Loucy (cell line): ENCODE measurements at regions not wholly inside any gene's neighbourhood (a gene's known extent, or its start where the extent isn't known, plus 50 kb on each side); places are given as distances from the start of the nearest gene placed in this dataset.
A peak's percentile ranks its signal among the peaks of the same experiment; 100 is the strongest.

Source experiments
- H2AFZ ChIP-seq: fragments of 200-600 bp; sonication (generic); 2 replicates; pipeline ENCODE4 v1.6.0; 2016; ENCODE audit warnings: antibody characterized with exemption, mild to moderate bottlenecking, low read length, moderate library complexity
- H3F3A ChIP-seq: fragments of 200-600 bp; 2 replicates; pipeline ENCODE4 v1.6.0; 2016; ENCODE audit warnings: antibody characterized with exemption, low read depth, mild to moderate bottlenecking
- H3K27me3 ChIP-seq: fragments of 200-600 bp; sonication (generic); 2 replicates; pipeline ENCODE4 v1.6.1; 2014; ENCODE audit warnings: low read length, mild to moderate bottlenecking; ENCODE audit not compliant: insufficient read depth, poor library complexity, severe bottlenecking
- H3K36me3 ChIP-seq: fragments of 200-600 bp; sonication (generic); 2 replicates; pipeline ENCODE4 v1.6.1; 2016; ENCODE audit warnings: low read length; ENCODE audit not compliant: insufficient read depth
- H3K4me1 ChIP-seq: fragments of 200-600 bp; sonication (generic); 2 replicates; pipeline ENCODE4 v1.5.1; 2014; ENCODE audit warnings: low read length, mild to moderate bottlenecking; ENCODE audit not compliant: insufficient read depth, poor library complexity, severe bottlenecking
- H3K4me2 ChIP-seq: fragments of 200-600 bp; sonication (generic); 2 replicates; pipeline ENCODE4 v1.6.0; 2014; ENCODE audit warnings: antibody characterized with exemption, low read length, low read depth, mild to moderate bottlenecking; ENCODE audit not compliant: poor library complexity, severe bottlenecking
- H3K4me3 ChIP-seq: fragments of 200-600 bp; sonication (generic); 2 replicates; pipeline ENCODE4 v1.5.1; 2014; ENCODE audit warnings: low read length, mild to moderate bottlenecking, mixed read lengths; ENCODE audit not compliant: poor library complexity, severe bottlenecking
- H3K79me2 ChIP-seq: fragments of 200-600 bp; sonication (generic); 2 replicates; pipeline ENCODE4 v1.6.1; 2014; ENCODE audit warnings: low read length; ENCODE audit not compliant: insufficient read depth
- H3K9ac ChIP-seq: fragments of 200-600 bp; sonication (generic); 2 replicates; pipeline ENCODE4 v1.6.0; 2014; ENCODE audit warnings: mild to moderate bottlenecking, low read depth, low read length, moderate library complexity; ENCODE audit not compliant: poor library complexity, severe bottlenecking
- H3K9me2 ChIP-seq: fragments of 200-600 bp; sonication (generic); replicated peaks from 2 replicates; pipeline ENCODE4 v1.6.1; 2016; ENCODE audit warnings: low read depth, low read length, mixed read lengths
- H3K9me3 ChIP-seq: fragments of 200-600 bp; sonication (generic); 2 replicates; pipeline ENCODE4 v1.6.1; 2014; ENCODE audit warnings: mild to moderate bottlenecking, antibody characterized with exemption, low read length, low read depth; ENCODE audit not compliant: insufficient read depth
- H4K20me1 ChIP-seq: fragments of 200-600 bp; sonication (generic); 2 replicates; pipeline ENCODE4 v1.6.0; 2014; ENCODE audit warnings: antibody characterized with exemption, low read length, mild to moderate bottlenecking; ENCODE audit not compliant: insufficient read depth, poor library complexity, severe bottlenecking
- CTCF ChIP-seq: fragments of 200-600 bp; sonication (generic); conservative IDR thresholded peaks from 2 replicates; pipeline ENCODE4 v1.5.1; 2014; ENCODE audit warnings: mild to moderate bottlenecking, antibody characterized with exemption, low read length
- EZH2phosphoT487 ChIP-seq: fragments of 200-600 bp; IDR thresholded peaks from 2 replicates; pipeline ENCODE4 v1.6.1; 2018; ENCODE audit warnings: antibody characterized with exemption, mild to moderate bottlenecking, moderate library complexity, borderline replicate concordance

GRCh38 chr18:70454704-70455322, 166.0 kb downstream of the SOCS6 start:
- Histone ChIP-seq H3F3A (no peaks in the 10 kb centered on the region), H3K79me2 (no peaks in the 10 kb centered on the region), H3K4me1 (peaks cover 6% of the 10 kb centered on the region), H3K9me2 (no peaks in the 10 kb centered on the region), H4K20me1 (no peaks in the 10 kb centered on the region), H3K4me2 (no peak overlapping the region), H2AFZ (peak overlapping the region; percentile 6; the same call in 1 of the 2 replicates), H3K27me3 (no peaks in the 10 kb centered on the region), H3K9ac (no peak overlapping the region), H3K9me3 (no peaks in the 10 kb centered on the region), H3K36me3 (no peaks in the 10 kb centered on the region), H3K4me3 (no peak overlapping the region)
- no peak for TF ChIP-seq EZH2phosphoT487
- peak; percentile 84 for TF ChIP-seq CTCF

- Histone ChIP-seq H2AFZ (no peak overlapping the region), H3K79me2 (no peaks in the 10 kb centered on the region), H3K9me2 (no peaks in the 10 kb centered on the region), H3K36me3 (no peaks in the 10 kb centered on the region), H3K4me2 (no peak overlapping the region), H3K27me3 (no peaks in the 10 kb centered on the region), H3K9ac (no peak overlapping the region), H3K9me3 (no peaks in the 10 kb centered on the region), H4K20me1 (no peaks in the 10 kb centered on the region), H3F3A (no peaks in the 10 kb centered on the region), H3K4me3 (no peak overlapping the region), H3K4me1 (peaks cover 6% of the 10 kb centered on the region)
- TF ChIP-seq CTCF (no peak), EZH2phosphoT487 (no peak)
Observed at GRCh38 chr18:70453058-70453775, 164.4 kb downstream of the SOCS6 start.

DNA sequence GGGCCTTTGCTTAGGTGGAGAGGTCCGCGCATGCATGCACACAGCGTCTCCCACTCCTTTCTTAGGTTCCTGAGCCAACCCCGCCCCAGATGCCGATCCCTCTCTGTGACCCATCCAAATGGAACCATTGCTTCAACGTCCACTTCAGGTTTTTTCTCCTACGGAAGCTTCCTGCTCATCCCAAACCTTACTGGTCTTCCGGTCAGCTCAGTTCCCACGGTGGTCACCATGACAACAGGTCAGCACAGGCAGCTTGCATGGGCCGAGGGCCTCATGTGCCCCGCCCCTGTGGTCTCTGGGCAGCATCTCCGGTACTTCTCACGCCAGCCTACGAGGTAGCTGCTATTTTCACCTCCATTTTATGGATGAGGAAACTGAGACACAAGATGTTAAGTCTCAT, 163.7 kb downstream of the SOCS6 start:
- no peaks in the 10 kb centered on the region for H3F3A ChIP-seq
- H3K4me1 ChIP-seq: peaks cover 6% of the 10 kb centered on the region
- H3K9ac ChIP-seq: no peak overlapping the region
- H2AFZ ChIP-seq: no peak overlapping the region
- H3K9me3 ChIP-seq: no peaks in the 10 kb centered on the region
- H3K4me2 ChIP-seq: no peak overlapping the region
- H3K9me2 ChIP-seq: no peaks in the 10 kb centered on the region
- H4K20me1 ChIP-seq: no peaks in the 10 kb centered on the region
- H3K36me3 ChIP-seq: no peaks in the 10 kb centered on the region
- no peak overlapping the region for H3K4me3 ChIP-seq
- TF ChIP-seq EZH2phosphoT487: no peak
- no peak for TF ChIP-seq CTCF
- H3K27me3 ChIP-seq: no peaks in the 10 kb centered on the region
- no peaks in the 10 kb centered on the region for H3K79me2 ChIP-seq
